Bronchial epithelial cell (primary cell): ENCODE measurements at regions not wholly inside any gene's neighbourhood (a gene's known extent, or its start where the extent isn't known, plus 50 kb on each side); places are given as distances from the start of the nearest gene placed in this dataset.

Source experiments
- DNase-seq: peaks from one replicate; pipeline ENCODE4 v3.0.0-alpha.2; 2010; ENCODE audit warnings: low read depth
- FAIRE-seq: peaks from 2 replicates; lab custom pipeline; 2011; peaks lifted over from hg19 to GRCh38; lab: Jason Lieb, UNC
- H3K27me3 ChIP-seq: 2 replicates; pipeline ENCODE4 v1.5.1; 2011; ENCODE audit warnings: low read length; ENCODE audit not compliant: control insufficient read depth, insufficient read depth
- H3K36me3 ChIP-seq: 2 replicates; pipeline ENCODE4 v1.5.1; 2011; ENCODE audit warnings: low read length; ENCODE audit not compliant: control insufficient read depth, insufficient read depth
- H3K4me3 ChIP-seq: 2 replicates; pipeline ENCODE4 v1.5.1; 2011; ENCODE audit warnings: mild to moderate bottlenecking, low read depth, low read length, control low read depth
- TF ChIP-seq, protein P1 (sequence below): IDR thresholded peaks from 2 replicates; pipeline ENCODE4 v1.5.1; 2011; ENCODE audit warnings: mild to moderate bottlenecking, moderate library complexity, low read length, control low read depth, inconsistent platforms; ENCODE audit not compliant: insufficient read depth, severe bottlenecking

DNA sequence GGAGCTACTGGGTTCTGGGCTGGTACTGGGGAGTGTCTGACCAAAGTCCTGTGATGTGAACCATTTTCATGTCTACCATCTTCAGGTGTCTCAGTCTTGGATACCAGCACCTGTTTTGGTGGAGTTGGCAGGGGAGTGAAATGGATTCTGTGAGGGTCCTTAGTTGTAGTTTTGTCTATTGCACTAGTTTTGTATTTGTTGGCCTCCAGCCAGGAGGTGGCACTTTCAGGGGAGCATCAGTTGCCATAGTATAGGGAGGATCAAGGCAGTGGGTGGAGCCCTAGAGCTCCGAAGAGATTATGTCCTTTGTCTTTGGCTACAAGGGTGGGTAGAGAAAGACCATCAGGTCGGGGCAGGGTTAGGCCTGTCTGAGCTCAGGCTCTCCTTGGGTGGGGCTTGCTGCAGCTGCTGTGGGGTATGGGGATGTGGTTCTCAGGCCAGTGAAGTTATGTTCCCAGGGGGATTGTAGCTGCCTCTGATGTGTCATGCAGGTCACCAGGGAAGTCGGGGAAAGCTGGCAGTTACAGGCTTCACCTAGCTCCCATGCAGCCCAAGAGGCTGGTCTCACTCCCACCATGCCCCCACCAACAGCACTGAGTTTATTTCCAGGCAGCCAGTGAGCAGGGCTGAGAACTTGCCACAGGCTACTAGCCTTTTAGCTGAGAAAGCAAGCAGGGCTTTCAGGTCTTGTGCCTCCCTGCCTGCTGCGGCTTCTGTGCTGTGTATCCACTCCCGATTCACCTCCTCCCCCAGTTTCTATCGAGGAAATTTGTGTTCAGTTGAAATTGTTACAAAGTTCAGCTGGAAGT is 153.1 kb downstream of the ZNF365 start:
- Histone ChIP-seq H3K27me3 (no peaks in the 10 kb centered on the region), H3K4me3 (no peak overlapping the region), H3K36me3 (no peaks in the 10 kb centered on the region)
- FAIRE-seq, result no peak
- no peak for DNase-seq
- TF ChIP-seq, protein P1, sequence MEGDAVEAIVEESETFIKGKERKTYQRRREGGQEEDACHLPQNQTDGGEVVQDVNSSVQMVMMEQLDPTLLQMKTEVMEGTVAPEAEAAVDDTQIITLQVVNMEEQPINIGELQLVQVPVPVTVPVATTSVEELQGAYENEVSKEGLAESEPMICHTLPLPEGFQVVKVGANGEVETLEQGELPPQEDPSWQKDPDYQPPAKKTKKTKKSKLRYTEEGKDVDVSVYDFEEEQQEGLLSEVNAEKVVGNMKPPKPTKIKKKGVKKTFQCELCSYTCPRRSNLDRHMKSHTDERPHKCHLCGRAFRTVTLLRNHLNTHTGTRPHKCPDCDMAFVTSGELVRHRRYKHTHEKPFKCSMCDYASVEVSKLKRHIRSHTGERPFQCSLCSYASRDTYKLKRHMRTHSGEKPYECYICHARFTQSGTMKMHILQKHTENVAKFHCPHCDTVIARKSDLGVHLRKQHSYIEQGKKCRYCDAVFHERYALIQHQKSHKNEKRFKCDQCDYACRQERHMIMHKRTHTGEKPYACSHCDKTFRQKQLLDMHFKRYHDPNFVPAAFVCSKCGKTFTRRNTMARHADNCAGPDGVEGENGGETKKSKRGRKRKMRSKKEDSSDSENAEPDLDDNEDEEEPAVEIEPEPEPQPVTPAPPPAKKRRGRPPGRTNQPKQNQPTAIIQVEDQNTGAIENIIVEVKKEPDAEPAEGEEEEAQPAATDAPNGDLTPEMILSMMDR, result no peak

DNA sequence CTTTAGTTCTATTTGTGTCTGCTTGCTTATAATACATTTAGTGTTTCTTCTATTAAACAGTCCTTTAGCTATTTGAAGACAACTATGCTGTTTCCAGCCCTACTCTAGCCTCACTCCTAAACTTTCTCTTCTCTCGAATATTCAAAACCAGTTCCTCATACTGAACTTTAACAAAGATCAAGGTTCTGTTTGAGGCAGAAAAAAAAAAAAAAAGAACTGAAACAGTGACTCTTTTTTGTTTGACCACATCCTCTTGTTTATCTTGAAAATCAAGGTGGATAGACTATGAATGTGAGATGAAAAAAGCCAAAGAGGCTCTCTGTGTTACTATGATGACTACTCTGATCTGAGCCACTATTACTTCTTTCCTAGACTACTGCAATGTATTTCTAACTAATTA is 154.3 kb downstream of the ZNF365 start:
- FAIRE-seq (no peak), DNase-seq (no peak)
- no peak overlapping the region for H3K4me3 ChIP-seq
- H3K27me3 ChIP-seq, result no peaks in the 10 kb centered on the region
- H3K36me3 ChIP-seq, result no peaks in the 10 kb centered on the region
- TF ChIP-seq, protein P1, result no peak

DNA sequence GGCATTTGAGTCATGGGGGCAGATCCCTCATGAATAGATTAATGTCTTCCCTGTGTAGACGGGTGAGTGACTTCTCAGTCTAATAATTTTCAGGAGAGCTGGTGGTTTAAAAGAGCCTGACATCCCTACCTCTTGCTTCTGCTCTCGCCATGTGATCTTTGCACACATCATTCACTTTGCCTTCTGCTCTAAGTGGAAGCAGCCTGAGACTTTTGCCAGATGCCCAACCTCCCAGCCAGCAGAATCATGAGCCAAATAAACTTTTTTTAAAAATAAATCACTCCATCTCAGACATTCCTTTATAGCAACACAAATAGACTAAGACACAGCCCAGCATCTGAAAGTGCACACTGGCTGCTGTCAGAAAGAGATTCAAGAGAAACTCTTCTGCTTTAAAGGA is 155.2 kb downstream of the ZNF365 start:
- Histone ChIP-seq H3K4me3 (no peak overlapping the region), H3K36me3 (no peaks in the 10 kb centered on the region), H3K27me3 (no peaks in the 10 kb centered on the region)
- FAIRE-seq (no peak), DNase-seq (no peak)
- TF ChIP-seq, protein P1, result no peak

DNA sequence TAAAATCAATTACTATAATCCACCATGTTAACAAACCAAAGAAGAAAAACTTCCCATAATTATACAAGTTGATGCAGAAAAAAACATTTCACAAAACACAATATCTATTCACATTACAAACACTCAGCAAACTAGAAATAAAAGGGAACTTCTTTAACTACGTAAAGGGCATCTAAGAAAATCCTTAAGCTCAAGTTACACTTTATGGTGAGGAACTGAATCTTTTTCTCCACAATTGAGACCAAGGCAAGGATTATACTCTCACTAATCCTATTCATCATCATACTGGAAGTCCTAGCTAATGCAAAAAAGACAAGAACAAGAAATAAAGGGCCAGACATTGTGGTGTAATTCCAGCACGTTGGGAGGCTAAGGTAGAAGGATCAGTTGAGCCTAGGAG is 159.9 kb downstream of the ZNF365 start:
- Histone ChIP-seq H3K4me3 (no peak overlapping the region), H3K27me3 (no peaks in the 10 kb centered on the region), H3K36me3 (no peaks in the 10 kb centered on the region)
- TF ChIP-seq, protein P1, result no peak
- DNase-seq (no peak), FAIRE-seq (no peak)

DNA sequence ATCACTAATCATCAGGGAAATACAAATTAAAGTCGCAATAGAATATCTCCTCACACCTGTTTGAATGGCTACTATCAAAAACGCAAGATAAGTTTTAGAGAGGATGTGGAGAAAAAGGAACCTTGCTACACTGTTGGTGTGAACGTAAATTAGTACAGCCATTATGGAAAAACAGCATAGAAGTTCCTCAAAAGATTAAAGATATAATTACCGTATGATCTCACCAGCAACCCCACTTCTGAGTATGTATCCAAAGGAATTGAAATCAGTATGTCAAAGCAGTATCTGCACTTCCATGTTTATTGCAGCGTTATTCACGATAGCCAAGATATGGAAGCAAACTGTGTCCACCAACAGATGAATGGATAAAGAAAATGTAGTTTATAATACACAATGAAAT is 164.4 kb downstream of the ZNF365 start:
- no peak for FAIRE-seq
- TF ChIP-seq, protein P1, result no peak
- DNase-seq, result no peak
- H3K4me3 ChIP-seq, result no peak overlapping the region
- no peaks in the 10 kb centered on the region for H3K27me3 ChIP-seq
- no peaks in the 10 kb centered on the region for H3K36me3 ChIP-seq

DNA sequence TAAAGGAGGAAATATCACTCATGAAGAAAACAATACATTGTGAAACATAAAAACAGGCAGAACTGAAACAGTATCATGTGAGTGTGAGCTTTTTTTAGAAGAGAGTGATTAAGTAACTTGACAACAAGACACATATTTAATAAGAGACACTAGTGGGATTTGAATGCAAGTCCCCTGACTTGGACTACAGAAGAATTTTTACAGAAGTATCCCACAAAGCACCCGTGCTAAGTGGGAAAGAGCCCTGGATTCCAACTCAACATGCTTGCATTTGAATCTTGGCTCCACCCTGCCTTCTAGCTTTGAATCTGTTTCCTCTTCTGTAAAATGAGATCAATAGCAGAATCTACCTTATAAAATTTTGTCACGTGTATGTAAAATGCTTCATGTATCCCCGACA is 166.2 kb downstream of the ZNF365 start:
- Histone ChIP-seq H3K36me3 (no peaks in the 10 kb centered on the region), H3K27me3 (no peaks in the 10 kb centered on the region), H3K4me3 (no peak overlapping the region)
- TF ChIP-seq, protein P1, result no peak
- FAIRE-seq (no peak), DNase-seq (no peak)
